H9 (cell line): ENCODE measurements at regions not wholly inside any gene's neighbourhood (a gene's known extent, or its start where the extent isn't known, plus 50 kb on each side); places are given as distances from the start of the nearest gene placed in this dataset.

Source experiments
- DNase-seq: peaks from one replicate; pipeline ENCODE4 v3.0.0-alpha.2; 2017
- H2AFZ ChIP-seq: one replicate; pipeline ENCODE4 v1.6.1; 2013; ENCODE audit warnings: mild to moderate bottlenecking, low read length, control low read depth, moderate library complexity
- H2AK5ac ChIP-seq: 2 replicates; pipeline ENCODE4 v1.6.1; 2013; ENCODE audit warnings: low read length, control low read depth, mixed read lengths; ENCODE audit not compliant: insufficient read length
- H2BK120ac ChIP-seq: one replicate; pipeline ENCODE4 v1.6.1; 2013; ENCODE audit warnings: low read depth, mild to moderate bottlenecking, low read length, control low read depth, inconsistent platforms; ENCODE audit not compliant: poor library complexity, severe bottlenecking
- H2BK12ac ChIP-seq: 2 replicates; pipeline ENCODE4 v1.6.1; 2013; ENCODE audit warnings: low read length, control low read depth, mixed read lengths, low read depth; ENCODE audit not compliant: insufficient read length
- H2BK15ac ChIP-seq: 2 replicates; pipeline ENCODE4 v1.6.1; 2013; ENCODE audit warnings: low read depth, low read length, control low read depth
- H2BK20ac ChIP-seq: one replicate; pipeline ENCODE4 v1.6.1; 2013; ENCODE audit warnings: low read depth, mild to moderate bottlenecking, low read length, control low read depth, inconsistent platforms; ENCODE audit not compliant: poor library complexity, severe bottlenecking
- H2BK5ac ChIP-seq: 2 replicates; pipeline ENCODE4 v1.6.1; 2013; ENCODE audit warnings: low read length, control low read depth, mixed read lengths; ENCODE audit not compliant: insufficient read length
- H3K14ac ChIP-seq: 2 replicates; pipeline ENCODE4 v1.6.1; 2013; ENCODE audit warnings: low read length, control low read depth; ENCODE audit not compliant: insufficient read depth
- H3K18ac ChIP-seq: 2 replicates; pipeline ENCODE4 v1.6.1; 2013; ENCODE audit warnings: low read depth, mild to moderate bottlenecking, mixed read lengths, low read length, control low read depth; ENCODE audit not compliant: insufficient read length
- H3K23ac ChIP-seq: 2 replicates; pipeline ENCODE4 v1.6.1; 2013; ENCODE audit warnings: low read length, control low read depth, mixed read lengths, low read depth; ENCODE audit not compliant: insufficient read length
- H3K23me2 ChIP-seq: 2 replicates; pipeline ENCODE4 v1.6.1; 2013; ENCODE audit warnings: low read depth, mild to moderate bottlenecking, mixed read lengths, low read length, control low read depth; ENCODE audit not compliant: insufficient read length, poor library complexity, severe bottlenecking
- H3K27ac ChIP-seq: 2 replicates; pipeline ENCODE4 v1.5.1; 2013; ENCODE audit warnings: low read length, control low read depth, mixed read lengths, low read depth; ENCODE audit not compliant: insufficient read length
- H3K27me3 ChIP-seq: 2 replicates; pipeline ENCODE4 v1.6.1; 2013; ENCODE audit warnings: low read length, control low read depth, inconsistent platforms; ENCODE audit not compliant: insufficient read depth
- H3K4ac ChIP-seq: 2 replicates; pipeline ENCODE4 v1.6.1; 2013; ENCODE audit warnings: low read depth, mild to moderate bottlenecking, control low read depth, inconsistent platforms, low read length, moderate library complexity
- H3K4me1 ChIP-seq: 2 replicates; pipeline ENCODE4 v1.6.1; 2013; ENCODE audit warnings: low read length, control low read depth, inconsistent platforms; ENCODE audit not compliant: insufficient read depth
- H3K4me2 ChIP-seq: 2 replicates; pipeline ENCODE4 v1.6.1; 2013; ENCODE audit warnings: low read length, control low read depth, mixed read lengths; ENCODE audit not compliant: insufficient read length, insufficient read depth
- H3K56ac ChIP-seq: 2 replicates; pipeline ENCODE4 v1.6.1; 2013; ENCODE audit warnings: low read depth, mild to moderate bottlenecking, mixed read lengths, low read length, control low read depth; ENCODE audit not compliant: insufficient read length
- H3K79me1 ChIP-seq: 2 replicates; pipeline ENCODE4 v1.6.1; 2013; ENCODE audit warnings: low read depth, mild to moderate bottlenecking, moderate library complexity, low read length, control low read depth, inconsistent platforms; ENCODE audit not compliant: insufficient read depth, poor library complexity, severe bottlenecking
- H3K79me2 ChIP-seq: 2 replicates; pipeline ENCODE4 v1.6.1; 2013; ENCODE audit warnings: low read length, control low read depth, inconsistent platforms; ENCODE audit not compliant: insufficient read depth
- H3K9ac ChIP-seq: 2 replicates; pipeline ENCODE4 v1.6.1; 2013; ENCODE audit warnings: low read length, control low read depth, mixed read lengths; ENCODE audit not compliant: insufficient read length; ENCODE audit errors: extremely low read depth
- H3K9me3 ChIP-seq: one replicate; pipeline ENCODE4 v1.6.1; 2013; ENCODE audit warnings: low read depth, low read length, inconsistent platforms; ENCODE audit not compliant: control insufficient read depth
- H3T11ph ChIP-seq: one replicate; pipeline ENCODE4 v1.6.1; 2013; ENCODE audit warnings: mild to moderate bottlenecking, low read length, control low read depth, inconsistent platforms
- H4K20me1 ChIP-seq: one replicate; pipeline ENCODE4 v1.6.1; 2013; ENCODE audit not compliant: control insufficient read depth, insufficient read length, insufficient read depth
- H4K5ac ChIP-seq: 2 replicates; pipeline ENCODE4 v1.6.1; 2013; ENCODE audit warnings: low read depth, mild to moderate bottlenecking, mixed read lengths, low read length, control low read depth; ENCODE audit not compliant: insufficient read length
- H4K8ac ChIP-seq: replicated peaks from 2 replicates; pipeline ENCODE4 v1.6.1; 2013; ENCODE audit warnings: low read length, control low read depth, mixed read lengths, low read depth; ENCODE audit not compliant: insufficient read length
- H4K91ac ChIP-seq: 2 replicates; pipeline ENCODE4 v1.6.1; 2013; ENCODE audit warnings: low read depth, mild to moderate bottlenecking, moderate library complexity, mixed read lengths, low read length, control low read depth; ENCODE audit not compliant: insufficient read length
- H3K27ac Mint-ChIP-seq, 3 experiments: 2 replicates in 2 of 3; 3 replicates in 1 of 3; pipeline ENCODE4 v1.8.0; 2020 to 2021; ENCODE audit warnings: mixed read lengths in 3 of 3, mild to moderate bottlenecking in 1 of 3, moderate library complexity in 1 of 3
- H3K27me3 Mint-ChIP-seq: 2 replicates; pipeline ENCODE4 v1.8.0; 2021; ENCODE audit warnings: low read depth, mild to moderate bottlenecking, moderate library complexity, mixed read lengths
- H3K36me3 Mint-ChIP-seq, 3 experiments: 2 replicates in 2 of 3; 3 replicates in 1 of 3; pipeline ENCODE4 v1.8.0; 2020 to 2021; ENCODE audit warnings: low read depth in 3 of 3, mixed read lengths in 3 of 3; ENCODE audit not compliant: insufficient read depth in 1 of 3
- H3K4me1 Mint-ChIP-seq, 2 experiments: 2 replicates each; pipeline ENCODE4 v1.8.0; 2020; ENCODE audit warnings: mixed read lengths in 2 of 2
- H3K4me3 Mint-ChIP-seq, 2 experiments: 2 replicates in 1 of 2; 3 replicates in 1 of 2; pipeline ENCODE4 v1.8.0; 2020 to 2021; ENCODE audit warnings: mild to moderate bottlenecking in 2 of 2, mixed read lengths in 2 of 2, moderate library complexity in 1 of 2
- H3K9me3 Mint-ChIP-seq, 2 experiments: 2 replicates in 1 of 2; 3 replicates in 1 of 2; pipeline ENCODE4 v1.8.0; 2020; ENCODE audit warnings: mild to moderate bottlenecking in 2 of 2, mixed read lengths in 2 of 2, moderate library complexity in 1 of 2
- CTCF ChIP-seq: fragments of 200-600 bp; sonication (generic); conservative IDR thresholded peaks from 3 replicates; pipeline ENCODE4 v1.8.0; 2021; ENCODE audit warnings: antibody characterized with exemption, mild to moderate bottlenecking
- WGBS: extraction: QIAGEN DNeasy Blood & Tissue Kit; methylation state at CpG from one replicate; pipeline ENCODE4 v1.1.7; 2013; ENCODE audit warnings: missing lambda C conversion rate, low lambda C conversion rate, mixed read lengths; ENCODE audit not compliant: insufficient read length; ENCODE audit errors: extremely low coverage; 5-methylcytosine and 5-hydroxymethylcytosine counted together

DNA sequence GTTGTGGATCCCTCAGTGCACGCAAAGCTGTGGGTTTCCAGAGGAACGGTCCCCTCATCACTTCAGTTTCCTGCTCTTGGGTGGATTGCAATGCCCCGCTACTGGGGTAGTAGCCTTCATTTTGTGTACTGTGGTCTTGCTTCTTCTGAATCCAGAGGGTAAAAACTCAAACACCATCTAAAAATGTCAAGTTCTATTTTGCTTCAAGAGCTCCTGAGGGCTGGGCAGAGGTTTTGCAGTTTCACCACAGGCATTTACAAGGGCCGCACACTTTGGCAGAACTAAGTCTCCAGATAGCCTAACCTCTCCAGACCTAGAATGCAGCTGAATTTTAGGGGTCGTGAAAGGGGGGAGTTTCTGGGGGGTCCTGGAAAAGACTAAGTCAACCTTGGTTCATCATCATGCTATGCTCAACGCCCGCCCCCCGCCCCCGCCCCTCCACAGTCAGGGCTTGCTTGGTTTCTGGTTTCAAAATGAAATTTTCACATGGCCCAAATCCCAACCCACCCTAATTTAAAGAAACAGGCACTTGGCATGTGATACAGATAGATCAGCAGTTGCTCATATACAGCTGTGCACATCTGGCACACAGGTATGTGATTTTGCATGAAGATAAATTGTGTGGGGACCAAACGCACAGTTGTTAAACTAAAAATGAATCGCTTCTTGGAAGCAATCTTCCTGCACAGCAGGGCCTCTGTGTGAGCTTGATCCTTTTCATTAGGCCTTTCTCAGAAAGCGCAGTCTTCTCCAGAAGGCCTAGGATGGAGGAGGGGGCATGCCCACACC lies 329.6 kb downstream of the OSR1 start:
- no peak overlapping the region for H4K5ac ChIP-seq
- no peak overlapping the region for H3K23ac ChIP-seq
- H3K27me3 Mint-ChIP-seq, result no peaks in the 10 kb centered on the region
- no CpG with 5 or more reads among the region's 12 CpGs for WGBS
- no peak overlapping the region for H2BK12ac ChIP-seq
- DNase-seq, result no peak
- no peak overlapping the region for H4K91ac ChIP-seq
- H2BK120ac ChIP-seq, result no peak overlapping the region
- H4K8ac ChIP-seq, result no peak overlapping the region
- no peak overlapping the region; a peak in 1 of 7 replicates for H3K27ac Mint-ChIP-seq
- no peaks in the 10 kb centered on the region for H4K20me1 ChIP-seq
- no peak overlapping the region for H2AK5ac ChIP-seq
- H3K9ac ChIP-seq, result no peak overlapping the region
- no peak overlapping the region for H3K4me2 ChIP-seq
- no peak for TF ChIP-seq CTCF
- H3K56ac ChIP-seq, result no peak overlapping the region
- no peaks in the 10 kb centered on the region for H3K27me3 ChIP-seq
- no peak overlapping the region for H3K18ac ChIP-seq
- H3K4ac ChIP-seq, result no peak overlapping the region
- H2AFZ ChIP-seq, result no peak overlapping the region
- no peaks in the 10 kb centered on the region for H3K79me2 ChIP-seq
- H3K4me1 Mint-ChIP-seq, result peaks cover 4 to 6% of the 10 kb centered on the region in 2 experiments
- H3K27ac ChIP-seq, result no peak overlapping the region
- no peaks in the 10 kb centered on the region for H3K9me3 Mint-ChIP-seq
- no peak overlapping the region for H3K4me3 Mint-ChIP-seq
- H3K4me1 ChIP-seq, result no peaks in the 10 kb centered on the region
- no peaks in the 10 kb centered on the region for H3K9me3 ChIP-seq
- H3K36me3 Mint-ChIP-seq, result no peaks in the 10 kb centered on the region
- no peak overlapping the region for H3T11ph ChIP-seq
- no peak overlapping the region for H2BK15ac ChIP-seq
- no peak overlapping the region for H2BK5ac ChIP-seq
- H3K23me2 ChIP-seq, result no peaks in the 10 kb centered on the region
- H3K79me1 ChIP-seq, result no peaks in the 10 kb centered on the region
- no peak overlapping the region for H3K14ac ChIP-seq
- no peak overlapping the region for H2BK20ac ChIP-seq
